ENCODE measurements at regions not wholly inside any gene's neighbourhood (a gene's known extent, or its start where the extent isn't known, plus 50 kb on each side); places are given as distances from the start of the nearest gene placed in this dataset.

- TF ChIP-seq CTCF (IDR thresholded peaks at IDR 0.05) (no peak), POLR2A (IDR thresholded peaks at IDR 0.05) (no peak)
Observed at GRCh38 chr11:82225930-82226329, 507.7 kb downstream of the FAM181B start.

All from heart left ventricle (tissue), 13 donors.